GM12875 (cell line): ENCODE measurements at regions not wholly inside any gene's neighbourhood (a gene's known extent, or its start where the extent isn't known, plus 50 kb on each side); places are given as distances from the start of the nearest gene placed in this dataset.

Source experiments
- H3K4me3 ChIP-seq: one replicate; pipeline ENCODE4 v1.5.1; 2011; ENCODE audit warnings: low read depth, low read length, control low read depth
- TF ChIP-seq, protein P1 (sequence below): IDR thresholded peaks from 2 replicates; pipeline ENCODE4 v1.5.1; 2011; ENCODE audit warnings: low read depth, mild to moderate bottlenecking, control low read depth, inconsistent platforms, low read length, moderate library complexity, borderline replicate concordance; ENCODE audit not compliant: insufficient read depth

DNA sequence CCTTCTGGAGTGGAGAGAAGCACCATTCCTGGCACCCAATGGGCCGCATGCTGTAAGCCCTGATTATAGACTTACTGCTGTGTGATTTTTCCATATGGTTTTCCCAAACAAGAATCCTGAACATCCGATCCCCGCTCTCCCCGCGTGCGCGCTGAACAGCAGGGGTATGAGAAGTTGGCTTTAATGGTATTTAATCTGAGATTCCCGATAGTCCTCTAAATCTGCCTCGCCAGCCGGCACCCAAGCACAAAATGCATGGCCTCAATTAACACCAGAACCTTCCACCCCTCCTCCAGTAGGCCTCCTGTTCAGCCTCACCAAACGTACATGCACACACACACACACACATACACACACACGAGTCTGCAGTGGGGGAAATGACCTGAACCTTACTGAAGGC lies 480.3 kb downstream of the BCL11A start:
- TF ChIP-seq, protein P1, sequence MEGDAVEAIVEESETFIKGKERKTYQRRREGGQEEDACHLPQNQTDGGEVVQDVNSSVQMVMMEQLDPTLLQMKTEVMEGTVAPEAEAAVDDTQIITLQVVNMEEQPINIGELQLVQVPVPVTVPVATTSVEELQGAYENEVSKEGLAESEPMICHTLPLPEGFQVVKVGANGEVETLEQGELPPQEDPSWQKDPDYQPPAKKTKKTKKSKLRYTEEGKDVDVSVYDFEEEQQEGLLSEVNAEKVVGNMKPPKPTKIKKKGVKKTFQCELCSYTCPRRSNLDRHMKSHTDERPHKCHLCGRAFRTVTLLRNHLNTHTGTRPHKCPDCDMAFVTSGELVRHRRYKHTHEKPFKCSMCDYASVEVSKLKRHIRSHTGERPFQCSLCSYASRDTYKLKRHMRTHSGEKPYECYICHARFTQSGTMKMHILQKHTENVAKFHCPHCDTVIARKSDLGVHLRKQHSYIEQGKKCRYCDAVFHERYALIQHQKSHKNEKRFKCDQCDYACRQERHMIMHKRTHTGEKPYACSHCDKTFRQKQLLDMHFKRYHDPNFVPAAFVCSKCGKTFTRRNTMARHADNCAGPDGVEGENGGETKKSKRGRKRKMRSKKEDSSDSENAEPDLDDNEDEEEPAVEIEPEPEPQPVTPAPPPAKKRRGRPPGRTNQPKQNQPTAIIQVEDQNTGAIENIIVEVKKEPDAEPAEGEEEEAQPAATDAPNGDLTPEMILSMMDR: no peak
- no peak overlapping the region for H3K4me3 ChIP-seq

DNA sequence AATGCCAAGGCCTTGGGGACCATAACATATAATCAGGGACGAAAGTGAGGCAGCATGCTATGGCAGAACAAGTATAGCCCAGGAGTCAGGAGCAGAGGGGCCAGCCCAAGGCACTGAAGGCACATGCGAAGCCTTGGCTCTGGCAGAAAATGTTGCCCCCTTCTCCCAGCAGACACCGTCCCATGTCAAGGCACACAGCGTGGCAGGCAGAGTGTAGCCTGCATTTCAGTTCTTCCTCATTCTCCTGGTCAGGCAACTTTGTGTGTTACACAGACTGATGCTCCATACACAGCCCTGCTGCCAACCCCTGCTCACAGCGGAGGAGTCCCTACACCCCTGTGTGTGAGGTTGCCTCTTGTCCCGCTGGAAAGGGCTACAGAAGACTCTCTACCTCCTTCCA lies 480.8 kb downstream of the BCL11A start:
- TF ChIP-seq, protein P1: no peak
- no peak overlapping the region for H3K4me3 ChIP-seq

DNA sequence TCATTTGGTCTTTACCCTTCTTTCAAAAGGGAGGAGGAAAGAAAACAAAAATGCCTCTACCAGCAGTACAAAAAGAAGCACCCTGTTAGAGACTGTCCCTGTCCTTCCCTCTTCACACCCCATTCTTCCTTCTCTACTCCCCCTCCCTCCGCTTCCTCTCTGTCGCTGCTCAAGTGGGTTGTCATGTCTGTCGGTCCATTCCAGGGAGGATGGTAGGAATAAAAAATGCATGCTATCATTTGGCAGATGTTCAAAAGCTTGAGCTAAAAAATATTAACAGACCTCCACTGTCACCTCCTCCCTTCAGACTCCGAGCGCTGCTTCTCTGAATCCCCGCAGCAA lies 482.0 kb downstream of the BCL11A start:
- TF ChIP-seq, protein P1: no peak
- no peak overlapping the region for H3K4me3 ChIP-seq

DNA sequence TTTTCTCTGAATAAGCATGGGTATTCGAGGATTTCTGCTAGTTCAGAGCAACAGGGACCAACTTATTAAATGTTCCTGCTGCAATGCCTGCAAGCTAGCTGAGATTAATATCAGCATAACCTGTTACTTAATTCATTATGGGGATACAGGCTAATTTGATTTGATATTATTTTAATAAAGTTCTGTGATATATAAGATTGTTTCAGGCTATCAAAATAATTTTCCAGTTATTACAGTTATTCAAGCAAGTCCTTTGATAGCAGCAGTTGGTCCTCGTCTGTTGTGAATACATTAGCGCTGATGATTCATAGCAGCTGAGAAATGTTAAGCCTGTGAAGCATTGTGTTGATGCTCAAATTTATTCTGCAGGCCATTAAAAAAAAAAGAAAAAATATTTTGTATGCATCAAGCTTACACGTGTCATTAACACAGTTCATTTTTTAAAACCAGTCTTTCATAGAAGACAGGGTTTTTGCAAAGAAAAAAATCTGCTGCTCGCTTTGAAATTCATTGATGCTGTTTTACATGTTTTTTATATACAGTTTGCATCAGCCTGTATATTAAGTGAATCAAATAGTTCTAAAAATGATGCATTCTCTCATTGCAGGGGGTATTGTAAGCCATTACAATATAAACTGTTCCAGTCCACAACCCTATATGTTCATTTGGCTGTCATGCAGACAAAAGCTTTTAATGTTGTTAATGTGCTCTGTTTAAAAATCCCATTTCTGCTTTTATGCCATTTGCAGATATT lies 482.5 kb downstream of the BCL11A start:
- H3K4me3 ChIP-seq: no peak overlapping the region
- TF ChIP-seq, protein P1: no peak

DNA sequence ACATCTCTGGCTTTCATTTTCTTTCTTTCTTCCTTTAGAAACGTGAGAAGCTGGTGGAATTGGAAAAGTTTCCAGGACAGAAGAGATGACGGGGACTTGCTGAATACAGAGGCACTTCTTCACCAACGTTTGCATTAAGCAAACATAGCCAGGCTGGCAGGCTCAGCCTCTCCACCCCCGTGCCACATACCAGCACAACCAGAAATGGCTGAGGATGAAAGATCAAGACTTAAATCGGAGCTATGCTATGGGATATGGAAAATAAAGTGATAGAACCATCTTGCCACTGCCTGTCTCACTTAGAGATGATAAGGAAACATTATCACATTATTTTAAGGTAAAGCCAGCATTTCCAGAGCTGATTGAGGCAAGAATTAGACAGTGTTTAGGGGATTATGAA lies 483.3 kb downstream of the BCL11A start:
- TF ChIP-seq, protein P1: no peak
- H3K4me3 ChIP-seq: no peak overlapping the region

DNA sequence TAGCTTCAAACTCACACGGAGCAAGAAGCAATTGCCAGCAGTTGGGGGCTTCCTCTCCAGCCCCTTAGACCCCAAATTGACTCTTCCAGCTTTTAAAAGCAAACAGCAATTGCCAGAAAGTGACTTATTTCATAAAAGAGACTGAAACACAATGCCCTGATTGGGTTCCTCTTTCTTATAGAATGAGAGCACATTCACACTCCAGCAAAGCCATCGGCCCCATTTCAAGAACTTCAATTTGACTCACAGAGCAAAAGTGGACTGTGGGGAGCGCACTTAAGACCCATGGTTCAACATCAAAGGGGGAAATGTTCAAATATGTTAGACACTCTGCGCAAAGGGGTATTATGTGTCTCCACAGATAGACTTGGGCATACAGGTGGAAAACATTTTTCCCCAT lies 484.7 kb downstream of the BCL11A start:
- H3K4me3 ChIP-seq: no peak overlapping the region
- TF ChIP-seq, protein P1: no peak

DNA sequence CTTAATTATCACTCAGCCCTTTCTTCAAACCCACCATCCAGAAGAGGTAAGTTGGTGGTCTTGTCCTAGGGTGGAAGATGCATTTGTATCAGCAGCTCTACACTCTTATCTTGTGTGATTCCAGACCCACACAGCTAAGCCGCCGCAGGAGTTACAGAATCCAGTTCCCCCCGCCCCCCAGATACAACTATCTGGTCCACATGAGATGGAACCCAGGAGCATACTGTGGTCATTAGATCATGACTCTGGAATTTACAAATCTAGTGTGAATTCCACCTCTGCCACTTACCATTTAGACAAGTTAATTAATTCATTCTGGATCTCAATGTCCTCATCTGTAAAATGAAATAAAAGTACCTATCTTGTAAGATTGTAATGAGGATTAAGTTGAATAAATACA lies 486.4 kb downstream of the BCL11A start:
- H3K4me3 ChIP-seq: no peak overlapping the region
- TF ChIP-seq, protein P1: no peak
